GM12891 (cell line): ENCODE measurements at regions not wholly inside any gene's neighbourhood (a gene's known extent, or its start where the extent isn't known, plus 50 kb on each side); places are given as distances from the start of the nearest gene placed in this dataset.
A peak's percentile ranks its signal among the peaks of the same experiment; 100 is the strongest.
"Not testable (repeated sequence)": the region's sequence is repeated elsewhere in the genome, so short reads cannot be mapped to it uniquely, and the experiment has no call there.

Experiments
- DNase-seq: peaks from one replicate; pipeline ENCODE4 v3.0.0; 2011; ENCODE audit warnings: low spot score; ENCODE audit not compliant: insufficient read length
- FAIRE-seq: peaks from 2 replicates; lab custom pipeline; 2011; peaks lifted over from hg19 to GRCh38; lab: Jason Lieb, UNC
- PAX5 ChIP-seq: IDR thresholded peaks from 2 replicates; pipeline ENCODE4 v1.6.1; 2011; ENCODE audit warnings: low read length, moderate library complexity, mild to moderate bottlenecking; ENCODE audit not compliant: insufficient read depth, severe bottlenecking
- POLR2A ChIP-seq: IDR thresholded peaks from 2 replicates; pipeline ENCODE4 v1.6.1; 2011; ENCODE audit warnings: low read depth, low read length, control low read depth
- POLR2AphosphoS5 ChIP-seq: IDR thresholded peaks from 2 replicates; pipeline ENCODE4 v1.6.1; 2011; ENCODE audit warnings: low read depth, low read length, control low read depth
- POU2F2 ChIP-seq: IDR thresholded peaks from 2 replicates; pipeline ENCODE4 v1.6.1; 2011; ENCODE audit warnings: low read depth, mild to moderate bottlenecking, control low read depth, low read length, moderate library complexity
- SPI1 ChIP-seq: IDR thresholded peaks from 2 replicates; pipeline ENCODE4 v1.6.1; 2011; ENCODE audit warnings: low read depth, low read length, control low read depth
- TAF1 ChIP-seq: IDR thresholded peaks from 2 replicates; pipeline ENCODE4 v1.6.1; 2011; ENCODE audit warnings: low read depth, low read length, control low read depth

DNA sequence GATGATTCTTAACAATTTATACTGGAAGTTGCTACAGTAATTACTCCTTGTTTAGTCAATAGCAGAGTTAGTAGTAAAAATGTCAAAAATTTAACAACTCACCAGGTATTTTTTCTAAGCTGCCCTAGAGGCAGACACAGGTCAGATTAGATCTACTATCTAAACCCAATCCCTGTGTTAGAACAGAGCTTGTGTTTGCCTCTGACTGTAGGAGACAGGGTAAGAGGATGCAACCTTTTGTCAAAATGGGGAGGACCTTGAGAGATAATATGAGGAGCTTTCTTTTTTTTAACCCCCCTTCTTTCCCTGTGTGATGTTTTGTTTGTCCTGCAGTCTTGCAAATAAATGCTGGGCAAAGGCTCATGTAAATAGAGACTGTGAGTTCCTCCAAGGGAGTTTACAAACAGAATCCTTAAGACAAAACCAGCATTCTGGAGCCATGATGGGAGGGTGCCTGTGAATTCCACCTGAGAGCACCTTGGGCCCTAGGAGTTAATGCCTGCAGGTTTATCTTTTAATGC lies 353.1 kb downstream of the GATA3 start:
- TF ChIP-seq POLR2A: no peak
- no peak for TF ChIP-seq SPI1
- no peak for TF ChIP-seq POLR2AphosphoS5
- no peak for TF ChIP-seq TAF1
- no peak for TF ChIP-seq PAX5
- TF ChIP-seq POU2F2: no peak
- DNase-seq: no peak
- FAIRE-seq: no peak

DNA sequence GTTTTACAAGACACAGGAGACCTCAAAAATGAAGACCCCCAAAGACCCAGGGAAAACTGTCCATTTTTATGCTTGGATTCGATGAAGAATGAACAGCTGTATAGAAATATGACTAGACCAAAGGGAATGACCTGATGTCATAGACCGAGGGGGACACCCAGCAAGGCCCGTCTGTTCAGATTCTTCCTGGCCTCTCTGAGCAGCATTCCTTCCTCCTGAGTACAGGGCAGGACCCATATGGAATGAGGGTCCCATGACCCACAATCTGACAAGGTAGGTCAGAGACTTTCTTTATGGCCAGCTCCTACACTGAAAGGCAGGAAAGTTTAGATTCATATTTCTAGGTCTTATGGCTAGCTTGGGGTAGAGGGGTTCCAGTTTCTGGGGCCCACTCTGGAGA lies 356.0 kb downstream of the GATA3 start:
- TF ChIP-seq POLR2A: no peak
- no peak for TF ChIP-seq TAF1
- no peak for TF ChIP-seq SPI1
- no peak for TF ChIP-seq POU2F2
- no peak for TF ChIP-seq PAX5
- TF ChIP-seq POLR2AphosphoS5: no peak
- DNase-seq: no peak
- no peak for FAIRE-seq

DNA sequence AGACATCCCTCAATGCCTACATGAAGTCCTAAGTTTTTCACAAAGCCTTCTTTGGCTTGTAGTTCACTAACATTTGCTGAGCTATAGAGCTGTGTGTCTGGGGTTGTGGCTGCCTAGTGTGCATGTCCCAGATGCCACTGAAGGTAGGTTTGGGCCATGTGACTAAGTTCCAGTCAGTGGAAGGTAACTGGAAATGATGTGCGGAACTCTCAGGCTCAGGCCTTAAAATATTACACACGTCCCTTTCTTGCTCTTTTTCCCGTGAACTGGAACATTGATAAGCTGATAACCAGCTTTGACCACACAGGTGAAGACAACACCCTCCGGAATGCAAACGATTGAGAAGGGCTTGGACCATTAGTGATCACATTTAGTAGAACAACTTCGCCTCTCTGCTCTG lies 358.1 kb downstream of the GATA3 start:
- DNase-seq (no peak), FAIRE-seq (no peak)
- TF ChIP-seq POU2F2 (no peak), PAX5 (no peak), SPI1 (no peak), POLR2A (no peak), POLR2AphosphoS5 (no peak), TAF1 (no peak)

DNA sequence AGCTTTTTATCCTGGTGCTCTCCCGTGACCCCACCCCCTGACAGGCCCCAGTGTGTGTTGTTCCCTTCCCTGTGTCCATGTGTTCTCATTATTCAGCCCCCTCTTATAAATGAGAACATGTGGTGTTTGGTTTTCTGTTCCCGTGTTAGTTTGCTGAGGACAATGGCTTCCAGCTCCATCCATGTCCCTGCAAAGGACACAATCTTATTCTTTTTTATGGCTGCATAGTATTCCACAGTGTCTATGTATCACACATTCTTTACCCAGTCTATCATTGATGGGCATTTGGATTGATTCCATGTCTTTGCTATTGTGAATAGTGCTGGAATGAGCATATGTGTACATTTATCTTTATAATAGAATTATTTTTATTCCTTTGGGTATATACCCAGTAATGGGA lies 360.5 kb downstream of the GATA3 start:
- FAIRE-seq, DNase-seq: not testable (repeated sequence)

DNA sequence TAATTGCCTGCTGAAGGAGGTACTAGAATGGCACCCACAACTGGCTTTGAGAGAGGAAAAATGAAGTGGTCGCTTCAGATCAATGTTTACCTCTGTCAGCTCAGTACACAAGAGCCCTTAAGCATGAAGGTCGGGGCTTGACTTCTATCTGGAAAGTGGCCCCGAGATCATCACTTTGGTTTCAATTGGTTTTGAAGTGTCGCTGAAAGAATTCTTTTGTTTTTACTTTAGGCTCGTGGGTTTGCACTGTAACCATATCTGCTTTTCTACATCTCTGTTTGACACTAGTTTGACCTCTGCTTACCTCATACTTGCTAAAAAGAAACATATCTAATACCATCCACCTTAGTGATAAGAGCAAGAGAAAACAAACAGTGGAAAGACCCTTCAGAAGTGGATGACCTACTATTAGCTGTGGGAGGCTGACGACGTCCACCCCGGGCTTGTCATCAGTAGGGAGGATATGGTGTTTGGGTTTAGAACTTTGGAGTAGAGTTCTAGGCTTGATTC lies 361.8 kb downstream of the GATA3 start:
- TF ChIP-seq PAX5: no peak
- TF ChIP-seq POU2F2: no peak
- no peak for TF ChIP-seq POLR2A
- no peak for TF ChIP-seq TAF1
- no peak for TF ChIP-seq SPI1
- TF ChIP-seq POLR2AphosphoS5: no peak
- FAIRE-seq: no peak
- DNase-seq: no peak

DNA sequence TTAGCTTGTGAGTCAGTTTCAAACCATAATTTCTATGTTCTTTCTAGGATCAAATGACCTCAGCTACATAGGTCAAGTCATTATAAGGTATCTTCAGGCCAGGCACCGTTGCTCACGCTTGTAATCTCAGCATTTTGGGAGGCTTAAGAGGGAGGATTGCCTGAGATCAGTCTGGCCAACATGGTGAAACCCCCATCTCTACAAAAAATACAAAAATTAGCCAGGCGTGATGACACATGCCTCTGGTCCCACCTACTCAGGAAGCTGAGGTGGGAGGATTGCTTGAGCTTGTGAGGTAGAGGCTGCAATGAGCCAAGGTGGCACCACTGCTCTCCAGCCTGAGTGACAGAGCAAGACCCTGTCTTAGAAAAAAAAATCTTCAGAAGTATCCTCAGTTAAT lies 362.3 kb downstream of the GATA3 start:
- FAIRE-seq: peak; percentile 64
- no peak for DNase-seq
- TF ChIP-seq PAX5 (peak; percentile 58), POU2F2 (no peak)

DNA sequence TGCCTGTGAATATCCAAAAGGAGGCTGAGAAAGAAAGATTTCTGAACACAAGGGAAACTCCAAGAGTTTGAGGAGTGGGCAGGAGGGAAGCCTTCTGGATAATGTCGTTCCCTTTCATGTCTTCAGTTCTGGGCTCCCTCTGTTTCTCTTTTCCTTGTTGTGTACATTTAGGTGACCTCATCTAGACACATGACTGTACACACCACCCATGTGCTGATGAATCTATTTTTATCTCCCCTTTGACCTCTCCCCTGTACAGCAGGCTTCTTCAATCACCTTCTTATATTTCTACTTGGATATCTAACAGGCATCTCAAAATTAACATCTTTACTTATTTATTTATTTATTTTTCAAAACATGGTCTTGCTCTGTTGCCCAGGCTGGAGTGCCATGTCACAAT lies 363.1 kb downstream of the GATA3 start:
- FAIRE-seq: no peak
- TF ChIP-seq TAF1 (no peak), POLR2A (no peak), PAX5 (no peak), POU2F2 (no peak)
- DNase-seq: no peak

DNA sequence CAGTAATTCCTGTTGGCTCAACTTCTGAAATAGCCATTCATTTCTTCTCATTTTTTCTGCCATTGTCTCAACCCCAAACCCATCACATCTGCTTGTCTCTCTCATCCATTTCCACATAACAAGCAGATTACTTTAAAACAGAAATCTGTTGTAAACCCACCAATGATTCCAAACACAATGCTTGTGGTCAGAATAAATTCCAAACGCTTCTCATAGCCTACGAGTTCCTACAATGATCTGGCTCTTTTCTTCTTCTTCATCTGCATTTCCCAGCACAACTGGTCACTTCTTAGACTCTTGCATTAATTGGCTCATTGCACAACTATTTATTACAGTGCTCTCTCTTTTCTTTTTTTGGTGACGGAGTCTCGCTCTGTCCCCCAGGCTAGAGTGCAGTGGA lies 364.1 kb downstream of the GATA3 start:
- FAIRE-seq (no peak), DNase-seq (no peak)
- TF ChIP-seq PAX5: no peak
- TF ChIP-seq POU2F2: no peak
- TF ChIP-seq TAF1: no peak
- no peak for TF ChIP-seq POLR2AphosphoS5
- TF ChIP-seq POLR2A: no peak
- TF ChIP-seq SPI1: no peak

DNA sequence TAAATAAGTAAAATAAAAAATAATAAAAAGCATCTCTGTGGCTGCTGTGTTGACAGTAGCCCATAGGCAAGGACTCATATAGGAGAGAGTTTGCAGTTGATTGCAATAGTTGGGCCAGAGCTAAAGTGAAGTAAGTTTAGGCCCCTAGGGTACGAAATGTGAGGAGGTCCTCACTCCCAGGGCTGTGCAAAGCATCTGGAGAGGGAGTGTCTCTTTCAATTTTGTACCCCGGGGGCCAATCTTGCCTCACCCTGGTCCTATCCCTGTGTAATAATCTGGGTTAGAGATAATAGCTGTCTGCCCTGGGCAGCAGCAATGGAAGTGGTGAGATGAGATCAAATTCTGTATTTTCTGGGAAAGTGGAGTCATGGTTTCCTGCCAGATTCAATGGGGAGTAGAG lies 365.7 kb downstream of the GATA3 start:
- no peak for FAIRE-seq
- TF ChIP-seq POLR2A (no peak), POLR2AphosphoS5 (no peak), SPI1 (no peak), POU2F2 (no peak), TAF1 (no peak)

DNA sequence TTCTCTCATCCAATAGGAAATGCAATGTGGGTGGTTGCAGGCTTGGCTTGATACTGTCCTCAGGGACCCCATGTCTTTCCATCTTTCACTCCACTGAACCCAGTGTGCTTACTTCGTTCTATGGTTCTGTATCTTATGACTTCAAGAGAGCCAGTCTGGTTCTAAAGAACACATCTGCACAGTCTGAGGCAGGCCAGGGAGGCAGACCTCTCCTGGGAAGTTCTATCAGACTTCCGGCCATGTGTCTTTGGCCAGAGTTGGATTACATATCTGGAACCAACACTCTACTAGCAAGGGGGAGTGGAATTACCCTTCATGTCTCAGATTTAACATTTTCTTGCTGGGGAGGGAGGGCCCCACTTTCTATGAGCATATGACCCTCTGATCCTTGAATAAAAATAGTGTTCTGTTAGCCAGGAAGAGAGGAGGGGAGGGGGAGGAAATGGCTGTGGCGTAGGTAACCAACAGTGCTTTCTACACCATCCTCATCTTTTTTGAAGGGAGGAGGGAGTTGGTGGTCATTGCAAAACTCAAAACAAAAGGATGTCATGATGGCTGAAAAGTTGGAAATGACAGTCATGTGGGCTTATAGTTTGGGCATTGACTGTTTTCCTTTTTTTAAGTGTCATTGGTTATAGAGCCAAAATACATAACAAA lies 370.2 kb downstream of the GATA3 start:
- DNase-seq: no peak
- TF ChIP-seq POU2F2 (no peak), POLR2AphosphoS5 (no peak), POLR2A (no peak), PAX5 (no peak), SPI1 (no peak), TAF1 (no peak)
- FAIRE-seq: no peak

More for the DNA sequence above, 365.7 kb downstream of the GATA3 start:
- DNase-seq: no peak
